OCI-LY7 (cell line): ENCODE measurements at regions not wholly inside any gene's neighbourhood (a gene's known extent, or its start where the extent isn't known, plus 50 kb on each side); places are given as distances from the start of the nearest gene placed in this dataset.

Source experiments
- EZH2phosphoT487 ChIP-seq: fragments of 200-600 bp; sonication (generic); IDR thresholded peaks from 2 replicates; pipeline ENCODE4 v1.6.1; 2018; ENCODE audit warnings: low read depth, borderline replicate concordance, mild to moderate bottlenecking, mixed run types, antibody characterized with exemption, low read length, moderate library complexity, mixed read lengths
- TF ChIP-seq, protein P1 (sequence below): fragments of 200-600 bp; sonication (generic); conservative IDR thresholded peaks from 2 replicates; pipeline ENCODE4 v1.5.1; 2014; ENCODE audit warnings: mild to moderate bottlenecking, antibody characterized with exemption, low read length, moderate library complexity, mixed read lengths

DNA sequence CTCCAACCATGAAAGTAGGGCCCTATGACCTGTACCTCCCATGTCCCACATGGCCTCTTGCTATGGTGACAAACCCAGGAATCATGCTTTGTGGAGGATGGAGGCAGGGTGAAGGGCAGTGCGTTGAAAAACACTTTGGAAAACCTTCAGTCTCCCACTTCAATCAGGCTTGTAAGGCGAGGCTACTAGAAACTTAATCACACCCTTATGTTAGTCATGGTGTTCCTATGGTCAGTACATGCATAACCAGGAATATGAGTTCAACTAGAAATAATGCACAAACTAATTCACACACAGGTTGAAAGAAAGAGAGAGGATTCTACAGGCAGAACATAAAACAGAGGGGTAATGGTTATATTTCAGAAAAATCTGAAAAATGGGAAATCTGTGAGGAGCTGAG is 601.1 kb downstream of the KCTD16 start:
- TF ChIP-seq, protein P1, sequence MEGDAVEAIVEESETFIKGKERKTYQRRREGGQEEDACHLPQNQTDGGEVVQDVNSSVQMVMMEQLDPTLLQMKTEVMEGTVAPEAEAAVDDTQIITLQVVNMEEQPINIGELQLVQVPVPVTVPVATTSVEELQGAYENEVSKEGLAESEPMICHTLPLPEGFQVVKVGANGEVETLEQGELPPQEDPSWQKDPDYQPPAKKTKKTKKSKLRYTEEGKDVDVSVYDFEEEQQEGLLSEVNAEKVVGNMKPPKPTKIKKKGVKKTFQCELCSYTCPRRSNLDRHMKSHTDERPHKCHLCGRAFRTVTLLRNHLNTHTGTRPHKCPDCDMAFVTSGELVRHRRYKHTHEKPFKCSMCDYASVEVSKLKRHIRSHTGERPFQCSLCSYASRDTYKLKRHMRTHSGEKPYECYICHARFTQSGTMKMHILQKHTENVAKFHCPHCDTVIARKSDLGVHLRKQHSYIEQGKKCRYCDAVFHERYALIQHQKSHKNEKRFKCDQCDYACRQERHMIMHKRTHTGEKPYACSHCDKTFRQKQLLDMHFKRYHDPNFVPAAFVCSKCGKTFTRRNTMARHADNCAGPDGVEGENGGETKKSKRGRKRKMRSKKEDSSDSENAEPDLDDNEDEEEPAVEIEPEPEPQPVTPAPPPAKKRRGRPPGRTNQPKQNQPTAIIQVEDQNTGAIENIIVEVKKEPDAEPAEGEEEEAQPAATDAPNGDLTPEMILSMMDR = no peak
- TF ChIP-seq EZH2phosphoT487 = no peak
